Midbrain (tissue), 1 donor: ENCODE measurements at regions not wholly inside any gene's neighbourhood (a gene's known extent, or its start where the extent isn't known, plus 50 kb on each side); places are given as distances from the start of the nearest gene placed in this dataset.

Experiments
- DNase-seq: peaks from one replicate; lab custom pipeline; 2025; lab: John Stamatoyannopoulos, UW

GRCh38 chr2:42932271-42933151 lies 140.1 kb upstream of the HAAO start:
- DNase-seq, result no peak

- DNase-seq, result no peak
These were observed 139.4 kb upstream of the HAAO start for GRCh38 chr2:42931818-42932195.

- no peak for DNase-seq
These were observed 138.9 kb upstream of the HAAO start for GRCh38 chr2:42931146-42931817.

- no peak for DNase-seq
These were observed 137.7 kb upstream of the HAAO start for GRCh38 chr2:42930025-42930581.

GRCh38 chr2:42929546-42930024 lies 137.2 kb upstream of the HAAO start:
- no peak for DNase-seq

GRCh38 chr2:42928692-42929545 lies 136.5 kb upstream of the HAAO start:
- DNase-seq, result no peak

GRCh38 chr2:42928161-42928691 lies 135.8 kb upstream of the HAAO start:
- no peak for DNase-seq

- no peak for DNase-seq
These were observed 135.2 kb upstream of the HAAO start for GRCh38 chr2:42927334-42928160.

- DNase-seq, result no peak
These were observed 134.3 kb upstream of the HAAO start for GRCh38 chr2:42926434-42927333.

GRCh38 chr2:42925742-42926433 lies 133.5 kb upstream of the HAAO start:
- DNase-seq, result peak; percentile 59

- DNase-seq, result no peak
These were observed 132.1 kb upstream of the HAAO start for GRCh38 chr2:42924418-42924886.

GRCh38 chr2:42923580-42924417 lies 131.4 kb upstream of the HAAO start:
- DNase-seq, result no peak

GRCh38 chr2:42922790-42923579 lies 130.6 kb upstream of the HAAO start:
- DNase-seq, result no peak

- no peak for DNase-seq
These were observed 129.9 kb upstream of the HAAO start for GRCh38 chr2:42922293-42922692.

GRCh38 chr2:42921721-42922120 lies 129.3 kb upstream of the HAAO start:
- no peak for DNase-seq

GRCh38 chr2:42921147-42921520 lies 128.8 kb upstream of the HAAO start:
- DNase-seq, result no peak

- DNase-seq, result no peak
These were observed 128.2 kb upstream of the HAAO start for GRCh38 chr2:42920446-42921146.
